ENCODE measurements at regions not wholly inside any gene's neighbourhood (a gene's known extent, or its start where the extent isn't known, plus 50 kb on each side); places are given as distances from the start of the nearest gene placed in this dataset.
A peak's percentile ranks its signal among the peaks of the same experiment; 100 is the strongest.

DNA sequence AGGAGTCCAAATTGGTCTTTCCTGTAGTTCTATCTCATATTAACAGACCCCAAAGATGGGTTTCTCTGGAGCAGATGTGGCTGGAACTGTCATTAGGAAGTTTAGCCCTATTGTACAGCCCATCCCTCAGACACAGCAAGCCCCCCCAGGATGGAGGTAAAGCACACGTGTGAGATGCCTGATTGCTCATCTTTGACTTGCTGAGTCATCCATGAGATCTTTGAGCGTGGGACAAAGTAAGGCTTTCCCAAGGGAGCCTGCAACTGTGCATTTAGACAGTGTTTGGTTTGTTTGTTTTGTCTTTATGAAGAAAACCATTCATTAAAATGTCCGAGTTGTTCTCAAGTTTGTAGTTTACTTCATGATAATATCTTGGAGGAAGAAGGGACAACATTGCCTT is 145.3 kb upstream of the CDH13 start (continued):
- TF ChIP-seq NFE2 (CRISPR knock-in tag; IDR thresholded peaks at IDR 0.05) = 0 out of 2 replicates have a peak, but pooled peaks have one; percentile 32
- no peak for TF ChIP-seq REXO4 (CRISPR knock-in tag; IDR thresholded peaks at IDR 0.05; ENCODE audit: borderline replicate concordance)
- TF ChIP-seq, protein P1, sequence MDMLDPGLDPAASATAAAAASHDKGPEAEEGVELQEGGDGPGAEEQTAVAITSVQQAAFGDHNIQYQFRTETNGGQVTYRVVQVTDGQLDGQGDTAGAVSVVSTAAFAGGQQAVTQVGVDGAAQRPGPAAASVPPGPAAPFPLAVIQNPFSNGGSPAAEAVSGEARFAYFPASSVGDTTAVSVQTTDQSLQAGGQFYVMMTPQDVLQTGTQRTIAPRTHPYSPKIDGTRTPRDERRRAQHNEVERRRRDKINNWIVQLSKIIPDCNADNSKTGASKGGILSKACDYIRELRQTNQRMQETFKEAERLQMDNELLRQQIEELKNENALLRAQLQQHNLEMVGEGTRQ (IDR thresholded peaks at IDR 0.05; ENCODE audit: low read depth, low read length) = no peak
- TF ChIP-seq, protein P1 (CRISPR knock-in tag; IDR thresholded peaks at IDR 0.05; ENCODE audit: borderline replicate concordance) = no peak
- TF ChIP-seq, protein P2, sequence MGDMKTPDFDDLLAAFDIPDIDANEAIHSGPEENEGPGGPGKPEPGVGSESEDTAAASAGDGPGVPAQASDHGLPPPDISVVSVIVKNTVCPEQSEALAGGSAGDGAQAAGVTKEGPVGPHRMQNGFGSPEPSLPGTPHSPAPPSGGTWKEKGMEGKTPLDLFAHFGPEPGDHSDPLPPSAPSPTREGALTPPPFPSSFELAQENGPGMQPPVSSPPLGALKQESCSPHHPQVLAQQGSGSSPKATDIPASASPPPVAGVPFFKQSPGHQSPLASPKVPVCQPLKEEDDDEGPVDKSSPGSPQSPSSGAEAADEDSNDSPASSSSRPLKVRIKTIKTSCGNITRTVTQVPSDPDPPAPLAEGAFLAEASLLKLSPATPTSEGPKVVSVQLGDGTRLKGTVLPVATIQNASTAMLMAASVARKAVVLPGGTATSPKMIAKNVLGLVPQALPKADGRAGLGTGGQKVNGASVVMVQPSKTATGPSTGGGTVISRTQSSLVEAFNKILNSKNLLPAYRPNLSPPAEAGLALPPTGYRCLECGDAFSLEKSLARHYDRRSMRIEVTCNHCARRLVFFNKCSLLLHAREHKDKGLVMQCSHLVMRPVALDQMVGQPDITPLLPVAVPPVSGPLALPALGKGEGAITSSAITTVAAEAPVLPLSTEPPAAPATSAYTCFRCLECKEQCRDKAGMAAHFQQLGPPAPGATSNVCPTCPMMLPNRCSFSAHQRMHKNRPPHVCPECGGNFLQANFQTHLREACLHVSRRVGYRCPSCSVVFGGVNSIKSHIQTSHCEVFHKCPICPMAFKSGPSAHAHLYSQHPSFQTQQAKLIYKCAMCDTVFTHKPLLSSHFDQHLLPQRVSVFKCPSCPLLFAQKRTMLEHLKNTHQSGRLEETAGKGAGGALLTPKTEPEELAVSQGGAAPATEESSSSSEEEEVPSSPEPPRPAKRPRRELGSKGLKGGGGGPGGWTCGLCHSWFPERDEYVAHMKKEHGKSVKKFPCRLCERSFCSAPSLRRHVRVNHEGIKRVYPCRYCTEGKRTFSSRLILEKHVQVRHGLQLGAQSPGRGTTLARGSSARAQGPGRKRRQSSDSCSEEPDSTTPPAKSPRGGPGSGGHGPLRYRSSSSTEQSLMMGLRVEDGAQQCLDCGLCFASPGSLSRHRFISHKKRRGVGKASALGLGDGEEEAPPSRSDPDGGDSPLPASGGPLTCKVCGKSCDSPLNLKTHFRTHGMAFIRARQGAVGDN (CRISPR knock-in tag; IDR thresholded peaks at IDR 0.05) = no peak
- TF ChIP-seq ZNF777 (CRISPR knock-in tag; IDR thresholded peaks at IDR 0.05) = no peak
- no peak for TF ChIP-seq JDP2 (CRISPR knock-in tag; IDR thresholded peaks at IDR 0.05; ENCODE audit: borderline replicate concordance)
- TF ChIP-seq ZNF552 (CRISPR knock-in tag; IDR thresholded peaks at IDR 0.05; ENCODE audit: borderline replicate concordance) = no peak
